ENCODE measurements at regions not wholly inside any gene's neighbourhood (a gene's known extent, or its start where the extent isn't known, plus 50 kb on each side); places are given as distances from the start of the nearest gene placed in this dataset.

GRCh38 chr20:20837574-20838021 is 125.2 kb upstream of the RALGAPA2 start:
- TF ChIP-seq, protein P1, sequence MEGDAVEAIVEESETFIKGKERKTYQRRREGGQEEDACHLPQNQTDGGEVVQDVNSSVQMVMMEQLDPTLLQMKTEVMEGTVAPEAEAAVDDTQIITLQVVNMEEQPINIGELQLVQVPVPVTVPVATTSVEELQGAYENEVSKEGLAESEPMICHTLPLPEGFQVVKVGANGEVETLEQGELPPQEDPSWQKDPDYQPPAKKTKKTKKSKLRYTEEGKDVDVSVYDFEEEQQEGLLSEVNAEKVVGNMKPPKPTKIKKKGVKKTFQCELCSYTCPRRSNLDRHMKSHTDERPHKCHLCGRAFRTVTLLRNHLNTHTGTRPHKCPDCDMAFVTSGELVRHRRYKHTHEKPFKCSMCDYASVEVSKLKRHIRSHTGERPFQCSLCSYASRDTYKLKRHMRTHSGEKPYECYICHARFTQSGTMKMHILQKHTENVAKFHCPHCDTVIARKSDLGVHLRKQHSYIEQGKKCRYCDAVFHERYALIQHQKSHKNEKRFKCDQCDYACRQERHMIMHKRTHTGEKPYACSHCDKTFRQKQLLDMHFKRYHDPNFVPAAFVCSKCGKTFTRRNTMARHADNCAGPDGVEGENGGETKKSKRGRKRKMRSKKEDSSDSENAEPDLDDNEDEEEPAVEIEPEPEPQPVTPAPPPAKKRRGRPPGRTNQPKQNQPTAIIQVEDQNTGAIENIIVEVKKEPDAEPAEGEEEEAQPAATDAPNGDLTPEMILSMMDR (IDR thresholded peaks at IDR 0.05): peak; percentile 41 to 62 (median 48)
- no peak for TF ChIP-seq POLR2A (IDR thresholded peaks at IDR 0.05)
